ENCODE measurements at regions not wholly inside any gene's neighbourhood (a gene's known extent, or its start where the extent isn't known, plus 50 kb on each side); places are given as distances from the start of the nearest gene placed in this dataset.

DNA sequence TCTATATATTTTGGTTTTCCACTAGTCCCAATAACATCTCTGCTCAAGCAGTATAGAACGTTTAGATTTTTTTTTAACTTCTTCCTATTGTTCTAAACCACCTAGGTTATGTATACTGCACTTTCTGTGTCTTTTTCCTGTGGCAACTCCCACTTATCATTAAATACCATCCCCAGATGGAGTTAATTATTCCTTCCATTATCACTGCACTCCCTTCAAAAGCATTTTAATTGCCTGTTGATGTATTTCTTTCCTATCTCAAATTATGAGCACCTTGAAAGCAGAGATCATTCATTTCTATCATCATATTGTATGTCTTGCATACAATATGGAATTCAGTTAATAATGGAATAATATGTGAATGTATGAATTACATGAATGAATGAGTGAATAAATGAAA lies 148.0 kb downstream of the HGF start:
- no peak overlapping the region for H3K4me3 ChIP-seq
- TF ChIP-seq, protein P1, sequence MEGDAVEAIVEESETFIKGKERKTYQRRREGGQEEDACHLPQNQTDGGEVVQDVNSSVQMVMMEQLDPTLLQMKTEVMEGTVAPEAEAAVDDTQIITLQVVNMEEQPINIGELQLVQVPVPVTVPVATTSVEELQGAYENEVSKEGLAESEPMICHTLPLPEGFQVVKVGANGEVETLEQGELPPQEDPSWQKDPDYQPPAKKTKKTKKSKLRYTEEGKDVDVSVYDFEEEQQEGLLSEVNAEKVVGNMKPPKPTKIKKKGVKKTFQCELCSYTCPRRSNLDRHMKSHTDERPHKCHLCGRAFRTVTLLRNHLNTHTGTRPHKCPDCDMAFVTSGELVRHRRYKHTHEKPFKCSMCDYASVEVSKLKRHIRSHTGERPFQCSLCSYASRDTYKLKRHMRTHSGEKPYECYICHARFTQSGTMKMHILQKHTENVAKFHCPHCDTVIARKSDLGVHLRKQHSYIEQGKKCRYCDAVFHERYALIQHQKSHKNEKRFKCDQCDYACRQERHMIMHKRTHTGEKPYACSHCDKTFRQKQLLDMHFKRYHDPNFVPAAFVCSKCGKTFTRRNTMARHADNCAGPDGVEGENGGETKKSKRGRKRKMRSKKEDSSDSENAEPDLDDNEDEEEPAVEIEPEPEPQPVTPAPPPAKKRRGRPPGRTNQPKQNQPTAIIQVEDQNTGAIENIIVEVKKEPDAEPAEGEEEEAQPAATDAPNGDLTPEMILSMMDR (IDR thresholded peaks at IDR 0.05): no peak
- TF ChIP-seq POLR2A (IDR thresholded peaks at IDR 0.05): no peak
- no peak for TF ChIP-seq EP300 (IDR thresholded peaks at IDR 0.05)
- intact Hi-C loops (cut with DNase I): no loop called here
- no peaks in the 10 kb centered on the region for H3K36me3 ChIP-seq
- 28 to 39% (median 35%) methylated on average over 1 of the region's 1 CpG for WGBS, 3 donors
- no peaks in the 10 kb centered on the region for H3K9me3 ChIP-seq
- H3K4me1 ChIP-seq (ENCODE audit: insufficient read depth): no peaks in the 10 kb centered on the region
- no peak for DNase-seq
- H3K27ac ChIP-seq: no peak overlapping the region
- no peaks in the 10 kb centered on the region for H3K27me3 ChIP-seq

- no peaks in the 10 kb centered on the region for H3K4me1 ChIP-seq (ENCODE audit: insufficient read depth)
- no peak for DNase-seq
- 78 to 88% (median 83%) methylated on average over 4 of the region's 4 CpGs for WGBS, 3 donors
Measured at GRCh38 chr7:81618396-81619014, 151.3 kb downstream of the HGF start.

GRCh38 chr7:81616951-81617350 lies 152.9 kb downstream of the HGF start:
- no peaks in the 10 kb centered on the region for H3K27me3 ChIP-seq
- WGBS, 3 donors: 56 to 65% (median 62%) methylated on average over 3 of the region's 3 CpGs
- intact Hi-C loops (cut with DNase I): no loop called here

More at GRCh38 chr7:81618396-81619014, 151.3 kb downstream of the HGF start:
- H3K4me3 ChIP-seq: no peak overlapping the region
- H3K9me3 ChIP-seq: no peaks in the 10 kb centered on the region
- TF ChIP-seq POLR2A (IDR thresholded peaks at IDR 0.05) (no peak), EP300 (IDR thresholded peaks at IDR 0.05) (no peak)
- TF ChIP-seq, protein P1 (IDR thresholded peaks at IDR 0.05): no peak
- intact Hi-C loops (cut with DNase I): no loop called here
- H3K27me3 ChIP-seq: no peaks in the 10 kb centered on the region
- no peak overlapping the region for H3K27ac ChIP-seq
- H3K36me3 ChIP-seq: no peaks in the 10 kb centered on the region

GRCh38 chr7:81611805-81612204 lies 158.0 kb downstream of the HGF start:
- H3K27ac ChIP-seq: no peak overlapping the region
- H3K9me3 ChIP-seq: no peaks in the 10 kb centered on the region
- H3K27me3 ChIP-seq: peaks cover 2% of the 10 kb centered on the region
- intact Hi-C loops (cut with DNase I): no loop called here
- no peaks in the 10 kb centered on the region for H3K4me1 ChIP-seq (ENCODE audit: insufficient read depth)
- no peak for DNase-seq
- TF ChIP-seq, protein P1 (IDR thresholded peaks at IDR 0.05): no peak
- TF ChIP-seq EP300 (IDR thresholded peaks at IDR 0.05): no peak
- TF ChIP-seq POLR2A (IDR thresholded peaks at IDR 0.05): no peak
- H3K36me3 ChIP-seq: no peaks in the 10 kb centered on the region
- 98 to 100% (median 100%) methylated on average over 1 of the region's 1 CpG for WGBS, 3 donors
- no peak overlapping the region for H3K4me3 ChIP-seq

More at GRCh38 chr7:81616951-81617350, 152.9 kb downstream of the HGF start:
- H3K9me3 ChIP-seq: no peaks in the 10 kb centered on the region
- no peak overlapping the region for H3K27ac ChIP-seq
- no peak overlapping the region for H3K4me3 ChIP-seq
- DNase-seq: no peak
- TF ChIP-seq EP300 (IDR thresholded peaks at IDR 0.05) (no peak), POLR2A (IDR thresholded peaks at IDR 0.05) (no peak)
- TF ChIP-seq, protein P1 (IDR thresholded peaks at IDR 0.05): no peak
- no peaks in the 10 kb centered on the region for H3K36me3 ChIP-seq
- no peaks in the 10 kb centered on the region for H3K4me1 ChIP-seq (ENCODE audit: insufficient read depth)

Data from ovary (tissue), 7 donors.